ENCODE measurements at regions not wholly inside any gene's neighbourhood (a gene's known extent, or its start where the extent isn't known, plus 50 kb on each side); places are given as distances from the start of the nearest gene placed in this dataset.

DNA sequence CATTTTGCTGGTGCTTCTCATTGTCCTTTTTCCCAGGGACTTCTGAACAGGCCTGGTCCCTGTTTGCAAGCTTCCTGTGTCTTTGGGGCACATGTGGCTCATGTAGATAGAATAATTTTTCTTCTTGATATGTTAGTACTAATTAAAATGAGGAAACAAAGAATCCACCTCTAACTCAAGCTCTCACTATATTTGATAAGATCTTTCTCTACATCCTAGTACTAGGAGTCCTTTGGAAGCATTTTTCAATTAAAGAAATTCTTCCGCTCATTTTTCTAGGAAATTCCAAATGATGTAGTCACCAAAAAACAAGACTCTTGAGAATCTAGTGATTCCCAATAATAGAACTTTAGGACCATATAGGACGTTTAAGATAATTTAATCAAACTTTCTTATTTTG lies 165.3 kb downstream of the SEC61B start:
- ATAC-seq (no peak), DNase-seq (no peak)
- intact Hi-C loops (cut with DNase I), result no loop called here

DNA sequence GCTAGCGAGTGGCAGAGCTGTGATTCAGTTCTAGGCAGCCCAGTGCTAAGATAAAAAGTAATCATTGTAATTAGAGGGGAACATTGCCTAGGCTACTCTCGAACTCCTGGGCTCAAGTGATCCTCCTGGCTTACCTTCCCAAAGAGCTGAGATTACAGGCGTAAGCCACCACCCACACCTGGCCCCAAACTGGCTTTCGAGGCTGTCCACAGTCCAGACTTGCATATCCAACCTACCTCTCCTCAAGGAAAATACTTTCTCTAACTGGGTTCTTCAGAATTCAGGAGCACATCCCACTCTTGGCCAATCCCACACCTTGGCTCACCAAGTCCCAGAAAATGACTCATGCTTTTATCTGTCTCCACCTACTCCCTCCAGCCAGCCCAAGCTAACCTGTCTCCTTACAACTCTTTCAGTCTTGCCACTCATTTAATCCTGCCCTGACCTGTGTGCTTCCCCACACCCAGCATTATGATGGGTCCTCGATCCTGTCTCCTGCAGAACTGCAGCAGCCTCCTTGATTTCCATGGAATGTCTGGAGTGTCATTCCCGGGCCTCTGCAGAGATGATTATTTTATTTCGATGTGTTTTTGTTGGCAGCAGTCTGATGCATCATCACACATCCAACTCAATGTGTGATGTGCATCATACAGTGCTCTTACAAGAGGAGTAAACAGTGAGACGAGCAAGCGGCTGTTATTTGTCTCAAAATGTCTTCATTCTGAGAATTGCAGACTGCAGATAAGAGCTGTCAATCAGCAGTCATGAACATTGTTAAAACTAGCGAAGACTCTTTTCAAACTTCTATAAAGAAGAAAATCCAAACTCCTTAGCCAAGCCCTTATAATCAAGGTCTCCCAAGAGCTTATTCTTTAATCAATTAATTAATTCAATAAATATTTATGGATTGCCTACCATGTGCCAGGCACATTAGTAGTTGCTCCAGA lies 167.3 kb downstream of the SEC61B start:
- intact Hi-C loops (cut with DNase I), result loop anchor here in 1 of 2 donors (5.0 kb wide), 1 partner anchor 58 kb away; no protein-coding TSS in a partner anchor
- ATAC-seq (peak; percentile 48 to 91), DNase-seq (no peak)

DNA sequence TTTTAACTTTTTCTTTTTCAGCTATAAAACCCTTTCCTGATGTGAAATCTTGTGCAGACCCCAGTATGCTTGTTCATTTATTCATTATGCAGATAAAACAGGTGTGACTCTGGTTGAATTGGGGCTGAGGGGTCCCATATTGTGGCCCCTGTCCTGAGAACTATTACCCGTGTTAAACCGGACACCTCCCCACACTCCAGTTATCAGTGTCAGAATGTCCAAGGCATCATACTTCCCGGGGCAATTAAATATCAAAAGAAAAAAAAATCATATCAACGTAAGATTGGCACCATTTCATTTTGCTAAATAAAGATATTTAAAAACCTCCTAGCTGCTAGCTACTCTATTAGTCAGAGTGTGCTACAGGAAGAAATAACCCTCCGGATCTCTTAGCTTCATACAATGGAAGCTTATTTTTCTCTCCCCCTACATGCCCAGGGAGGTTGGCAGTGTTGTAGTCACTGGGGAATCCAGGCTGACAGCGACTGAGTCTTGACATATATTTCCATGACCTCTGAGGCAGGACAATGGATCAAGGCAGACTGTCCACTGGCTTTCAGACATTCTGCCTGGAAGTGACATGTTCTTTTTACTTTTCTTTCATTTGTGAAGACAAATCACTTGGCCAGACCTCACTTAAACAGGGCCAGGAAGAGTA lies 170.0 kb downstream of the SEC61B start:
- no peak for DNase-seq
- peak; percentile 53 to 65 for ATAC-seq
- intact Hi-C loops (cut with DNase I), result loop anchor here in 1 of 2 donors (5.0 kb wide), 1 partner anchor 55 kb away; no protein-coding TSS in a partner anchor

DNA sequence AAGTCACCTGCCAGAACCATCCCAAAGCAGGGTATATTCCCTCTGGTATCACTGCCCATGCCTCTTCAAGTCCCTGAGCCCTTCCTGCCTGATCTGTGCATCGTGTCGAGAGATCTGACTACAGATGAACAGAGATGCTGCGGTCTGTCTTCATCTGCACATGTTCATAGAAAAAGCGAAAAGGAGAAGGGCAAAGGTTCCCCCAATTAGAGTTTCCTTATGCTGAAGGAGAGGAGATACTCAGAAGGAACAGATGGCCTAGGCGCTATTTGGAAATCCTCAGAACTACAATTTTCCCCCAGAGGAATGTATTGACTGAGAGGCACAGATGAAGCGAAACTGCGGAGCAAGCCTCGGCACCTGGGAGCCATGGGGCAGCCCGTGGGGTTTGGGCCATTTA lies 170.9 kb downstream of the SEC61B start:
- intact Hi-C loops (cut with DNase I), result loop anchor here in 1 of 2 donors (5.0 kb wide), 1 partner anchor 54 kb away; no protein-coding TSS in a partner anchor
- no peak for ATAC-seq
- no peak for DNase-seq

DNA sequence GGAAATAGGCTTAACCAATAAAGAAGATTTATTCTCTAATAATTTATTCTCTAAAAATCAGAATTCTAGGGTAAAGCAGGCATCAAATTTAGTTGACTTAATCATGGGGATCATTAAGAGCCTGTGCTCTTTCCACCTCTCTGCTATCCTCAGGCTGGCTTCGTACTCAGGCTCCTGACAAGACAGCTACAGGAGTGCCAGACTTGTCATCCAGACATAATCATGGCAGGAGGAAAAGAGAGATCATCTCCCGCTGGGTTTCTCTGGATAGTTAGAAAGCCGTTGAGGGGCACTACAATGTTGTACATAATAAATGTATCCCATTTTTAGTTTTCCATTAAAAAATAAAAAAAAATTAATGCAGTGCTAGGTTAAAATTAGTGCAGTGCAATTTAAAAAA lies 171.9 kb downstream of the SEC61B start:
- intact Hi-C loops (cut with DNase I), result loop anchor here in 1 of 2 donors (5.0 kb wide), 1 partner anchor 53 kb away; no protein-coding TSS in a partner anchor
- ATAC-seq, result no peak
- no peak for DNase-seq

DNA sequence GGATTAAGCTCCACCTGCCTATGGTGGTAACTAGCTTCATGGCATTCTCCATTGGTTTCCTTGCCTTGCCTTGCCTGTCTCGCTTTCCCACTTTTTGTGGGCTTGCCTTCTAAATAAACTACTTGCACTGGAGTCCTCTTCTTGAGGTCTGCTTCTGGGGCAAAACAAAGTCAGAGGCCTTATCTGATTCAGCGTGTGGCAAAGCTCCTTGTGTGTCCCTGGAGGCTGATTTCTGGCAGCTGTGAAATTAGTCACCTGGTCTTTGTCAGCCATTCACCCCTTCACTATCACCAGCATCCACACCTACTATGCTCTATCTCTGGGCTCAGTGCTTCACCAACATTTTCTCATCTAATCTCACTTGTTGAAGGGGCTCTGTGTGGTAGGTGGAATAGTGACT lies 176.2 kb downstream of the SEC61B start:
- ATAC-seq, result no peak
- DNase-seq, result no peak
- intact Hi-C loops (cut with DNase I), result no loop called here

DNA sequence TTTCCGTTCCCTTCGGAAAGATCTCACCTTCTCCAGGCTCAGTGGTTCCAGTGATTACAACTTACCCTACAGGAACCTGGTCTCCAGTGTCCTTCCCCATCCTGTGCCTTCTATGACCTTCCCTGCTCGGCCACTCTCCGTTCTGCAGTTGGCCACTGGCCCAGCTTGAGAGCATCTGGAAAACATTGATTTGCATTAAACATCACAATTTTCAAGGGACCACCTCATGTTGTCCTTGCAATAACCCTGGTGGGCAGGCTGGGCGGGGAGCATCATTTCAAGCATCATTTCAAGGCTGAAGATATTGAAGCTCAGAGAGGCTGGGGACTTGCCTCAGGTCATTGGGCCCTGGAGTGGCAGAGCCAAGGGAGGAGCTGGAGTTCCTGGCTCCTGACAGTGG lies 177.4 kb downstream of the SEC61B start:
- ATAC-seq (no peak), DNase-seq (no peak)
- intact Hi-C loops (cut with DNase I), result no loop called here

DNA sequence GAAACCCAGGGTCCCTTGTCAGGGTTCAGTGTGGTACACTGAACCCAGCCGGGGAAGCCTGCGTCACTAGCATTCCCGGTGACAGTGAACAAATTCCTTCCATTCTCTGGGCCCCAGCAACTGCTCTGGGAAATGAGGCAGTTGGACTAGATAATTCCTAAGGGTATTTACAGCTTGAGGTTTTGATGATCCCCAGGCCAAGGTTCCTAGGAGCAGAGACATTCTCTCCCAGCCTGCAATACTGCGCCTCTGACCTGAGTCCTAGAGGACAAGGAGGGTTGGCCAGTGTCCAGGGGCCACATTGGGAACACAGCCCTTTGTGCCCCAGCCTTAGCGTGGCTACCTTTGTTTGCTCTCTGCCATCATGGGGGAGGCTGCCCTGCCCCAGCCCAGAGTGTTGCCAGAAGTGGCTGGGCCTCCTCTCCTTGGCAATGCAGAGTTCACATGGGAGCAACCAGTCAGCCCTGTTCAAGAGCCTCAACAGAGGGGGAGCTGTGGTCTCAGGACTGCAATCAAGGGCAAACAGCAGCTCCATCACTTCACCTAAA lies 178.2 kb downstream of the SEC61B start:
- intact Hi-C loops (cut with DNase I), result no loop called here
- ATAC-seq (peak; percentile 34 to 41), DNase-seq (peak; percentile 33)

DNA sequence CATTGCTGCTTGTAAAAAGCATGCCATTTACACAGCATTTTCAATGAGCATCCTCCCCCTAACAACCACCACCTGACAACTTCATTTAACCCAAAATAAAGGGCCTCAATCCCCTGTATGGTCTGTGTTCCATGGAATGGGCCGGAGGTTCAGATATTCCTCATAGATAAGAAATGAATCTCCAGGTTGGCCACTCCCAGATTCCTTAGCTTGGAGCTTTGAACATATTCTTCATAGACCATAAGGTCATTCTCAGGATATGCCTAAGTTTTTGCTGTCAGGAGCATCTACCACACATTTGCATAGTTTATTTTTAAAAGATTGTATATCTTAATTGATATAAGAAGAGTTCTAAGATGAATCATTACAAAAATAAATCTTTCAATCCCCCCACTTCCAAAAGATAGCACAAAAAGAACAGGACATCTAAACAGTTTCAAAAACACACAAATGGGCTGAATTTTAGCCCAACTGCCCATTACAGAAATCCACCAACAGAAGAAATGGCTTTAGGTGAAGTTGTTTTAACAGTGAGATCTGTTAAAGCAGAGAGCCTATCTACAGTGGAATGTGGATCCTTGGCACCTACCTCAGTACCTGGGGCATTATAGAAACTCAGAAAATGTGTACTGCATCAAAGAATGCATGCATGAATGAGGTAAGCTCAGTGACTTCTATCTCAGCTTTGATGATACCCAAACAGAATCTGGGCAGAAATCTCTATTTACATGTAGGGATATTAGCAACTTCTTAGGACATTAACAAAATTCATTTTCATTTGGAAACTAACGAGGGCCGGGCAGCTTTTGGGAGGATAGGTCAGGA lies 179.8 kb downstream of the SEC61B start:
- intact Hi-C loops (cut with DNase I), result no loop called here
- DNase-seq, result no peak

DNA sequence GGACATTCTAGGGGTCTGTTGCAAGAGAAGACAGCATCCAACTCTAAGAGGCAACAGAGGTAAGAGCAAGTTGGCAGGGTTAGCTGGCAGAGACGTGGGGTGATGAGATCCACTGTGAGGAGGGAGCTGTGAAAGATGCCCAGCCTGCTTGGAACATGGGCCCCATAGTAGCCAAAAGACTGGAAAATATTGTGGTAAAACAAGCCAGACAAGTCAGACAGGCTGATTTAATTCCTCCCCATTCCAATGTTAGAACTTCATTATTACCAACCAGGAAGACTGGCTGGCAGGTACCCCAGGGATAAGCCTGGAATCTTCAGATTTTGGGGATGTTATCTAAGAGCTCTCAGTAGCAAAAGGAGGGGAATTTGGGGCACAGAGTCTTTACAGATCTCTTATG lies 181.3 kb downstream of the SEC61B start:
- intact Hi-C loops (cut with DNase I), result no loop called here
- ATAC-seq (no peak), DNase-seq (no peak)

More for the DNA sequence above, 179.8 kb downstream of the SEC61B start:
- no peak for ATAC-seq

DNA sequence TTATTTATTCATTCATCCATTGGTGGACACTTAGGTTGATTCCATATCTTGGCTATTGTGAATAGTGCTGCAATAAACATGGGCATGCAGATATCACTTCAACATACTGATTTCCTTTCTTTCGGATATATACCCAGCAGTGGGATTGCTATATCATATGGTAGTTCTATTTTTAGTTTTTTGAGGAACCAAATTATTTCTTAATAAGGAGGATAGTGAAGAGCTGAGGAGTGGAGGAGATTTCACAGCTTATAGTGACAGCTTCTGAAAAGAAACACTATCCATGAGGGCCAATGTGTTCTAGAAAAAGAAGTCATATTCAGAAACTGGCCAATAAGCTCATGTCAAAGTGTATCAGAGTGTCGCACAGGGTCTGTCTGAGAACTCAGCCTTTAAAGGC lies 183.3 kb downstream of the SEC61B start:
- no peak for DNase-seq
- ATAC-seq, result no peak
- intact Hi-C loops (cut with DNase I), result no loop called here

DNA sequence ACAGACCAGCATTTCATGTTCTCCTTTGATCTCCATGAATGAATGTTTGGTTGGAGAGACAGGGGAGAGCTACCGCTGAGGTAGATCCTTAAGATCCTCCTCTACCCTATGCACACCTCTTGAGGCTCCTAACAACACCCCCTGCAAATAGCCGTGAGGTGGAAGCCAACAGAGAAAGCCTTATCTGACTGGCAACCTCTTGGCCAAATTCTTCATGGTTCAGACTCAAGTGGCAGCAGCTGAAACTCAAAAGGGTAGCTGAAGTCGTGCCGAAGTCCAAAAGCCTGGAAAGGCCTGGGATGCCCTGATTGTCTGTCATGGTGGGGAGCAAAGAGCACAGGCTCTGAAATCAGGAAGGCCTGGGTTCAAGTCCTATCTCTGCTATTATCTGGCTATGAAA lies 184.9 kb downstream of the SEC61B start:
- ATAC-seq (peak; percentile 57 to 76), DNase-seq (no peak)
- intact Hi-C loops (cut with DNase I), result no loop called here

DNA sequence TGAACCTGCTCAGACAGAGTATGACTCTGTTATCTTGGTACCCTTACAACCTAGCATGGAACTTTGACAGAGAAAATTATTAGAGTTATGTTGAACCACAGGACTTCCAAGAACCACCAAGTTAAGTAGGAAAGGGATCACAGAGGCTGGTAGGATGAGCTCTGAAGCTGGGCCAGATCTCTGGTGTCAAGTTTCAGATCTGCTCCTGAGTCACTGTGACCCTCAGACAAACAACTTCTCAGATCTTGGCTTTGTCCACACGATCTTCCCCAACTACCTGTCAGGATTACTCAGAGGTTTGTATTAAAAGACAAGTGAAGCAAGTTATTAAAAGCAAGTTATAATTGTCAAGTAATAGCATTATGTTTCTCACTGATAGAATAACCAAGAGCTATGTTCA lies 189.0 kb downstream of the SEC61B start:
- ATAC-seq (no peak), DNase-seq (no peak)
- intact Hi-C loops (cut with DNase I), result no loop called here

DNA sequence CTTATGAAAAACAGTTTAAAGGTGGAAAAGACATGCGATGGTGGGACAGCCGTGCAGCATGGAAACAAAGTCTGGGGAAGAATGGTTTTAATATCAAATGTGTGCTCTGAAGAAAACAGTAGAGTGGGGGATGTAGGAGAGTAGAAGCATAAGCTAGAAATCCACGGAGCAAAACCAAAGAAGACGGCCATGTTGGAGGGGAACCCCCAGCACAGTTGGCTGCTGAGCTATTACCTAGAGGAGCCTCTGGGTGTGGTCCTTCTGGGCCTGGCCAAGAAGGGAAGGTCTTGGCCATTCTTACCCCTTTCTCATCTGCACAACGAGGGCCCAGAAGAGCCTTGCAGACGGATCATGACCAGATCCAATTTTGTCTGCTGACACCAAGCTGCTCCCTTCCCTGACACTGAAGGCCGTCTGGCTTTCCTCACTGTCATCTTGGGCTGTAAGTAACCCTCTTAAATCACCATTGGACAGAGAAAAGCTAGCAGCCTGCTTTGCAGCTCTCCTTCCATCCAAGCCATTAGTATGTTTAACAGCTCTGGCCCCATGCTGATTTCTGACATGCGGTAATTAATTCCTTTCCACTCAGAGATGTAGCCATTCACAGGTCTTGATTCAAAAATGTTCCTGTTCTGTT lies 189.5 kb downstream of the SEC61B start:
- ATAC-seq, result peak; percentile 44 to 59
- DNase-seq, result no peak
- intact Hi-C loops (cut with DNase I), result no loop called here

DNA sequence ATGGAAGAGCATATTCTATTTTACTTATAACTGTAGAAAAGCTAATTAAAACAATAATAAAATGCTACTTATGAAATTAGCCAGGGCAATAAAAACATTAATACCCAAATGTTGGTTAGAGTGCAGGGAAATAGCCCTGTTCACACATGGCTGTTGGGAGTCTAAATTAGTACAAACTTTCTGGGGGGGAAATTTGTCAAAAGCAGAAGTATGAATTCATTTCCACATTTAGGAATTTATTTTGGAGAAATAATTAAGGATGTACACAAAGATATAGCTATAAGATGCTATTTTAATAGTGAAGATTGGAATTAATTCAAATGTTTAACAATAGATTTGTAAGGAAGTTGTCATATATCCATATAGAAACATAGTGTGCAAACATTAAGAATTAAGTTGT lies 190.5 kb downstream of the SEC61B start:
- ATAC-seq (no peak), DNase-seq (no peak)
- intact Hi-C loops (cut with DNase I), result no loop called here

DNA sequence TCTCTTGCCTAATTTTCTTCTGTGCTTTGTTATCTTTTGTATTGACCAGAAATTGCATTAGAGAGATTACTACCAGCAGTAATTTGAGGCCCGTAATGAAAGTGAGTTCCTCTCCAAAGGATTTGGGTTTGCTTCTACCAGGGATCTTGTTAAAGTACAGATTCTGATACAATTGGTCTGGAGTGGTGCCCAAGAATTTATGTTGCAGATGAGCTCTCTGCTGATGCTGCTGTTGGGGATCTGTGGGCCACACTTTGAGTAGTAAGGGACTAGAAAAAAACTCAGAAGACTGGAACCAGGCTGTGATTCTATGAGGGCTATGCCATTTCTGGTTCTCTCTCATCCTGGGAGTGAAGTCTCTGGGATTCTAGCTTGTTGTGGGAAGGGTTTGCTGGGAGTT lies 192.2 kb downstream of the SEC61B start:
- DNase-seq (no peak), ATAC-seq (no peak)
- intact Hi-C loops (cut with DNase I), result no loop called here

DNA sequence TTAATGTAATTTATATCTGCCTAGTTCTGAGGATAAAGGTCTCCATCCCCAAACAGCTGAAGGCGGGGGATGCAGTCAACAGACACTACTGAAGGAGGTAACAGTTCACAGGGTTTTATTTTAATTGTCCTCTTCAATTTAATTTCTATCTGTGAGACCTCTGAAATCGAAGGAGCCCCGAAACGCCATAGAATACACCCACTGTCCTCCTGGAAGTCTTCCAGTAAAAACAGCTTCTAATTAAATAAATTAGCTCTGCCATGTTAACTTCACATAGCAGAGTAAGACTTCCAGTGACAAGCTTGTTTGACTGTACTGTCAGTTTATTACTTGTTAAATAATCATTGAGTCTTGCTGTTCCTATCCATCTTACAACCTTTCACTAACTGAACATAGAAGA lies 193.5 kb downstream of the SEC61B start:
- DNase-seq (no peak), ATAC-seq (no peak)
- intact Hi-C loops (cut with DNase I), result no loop called here

DNA sequence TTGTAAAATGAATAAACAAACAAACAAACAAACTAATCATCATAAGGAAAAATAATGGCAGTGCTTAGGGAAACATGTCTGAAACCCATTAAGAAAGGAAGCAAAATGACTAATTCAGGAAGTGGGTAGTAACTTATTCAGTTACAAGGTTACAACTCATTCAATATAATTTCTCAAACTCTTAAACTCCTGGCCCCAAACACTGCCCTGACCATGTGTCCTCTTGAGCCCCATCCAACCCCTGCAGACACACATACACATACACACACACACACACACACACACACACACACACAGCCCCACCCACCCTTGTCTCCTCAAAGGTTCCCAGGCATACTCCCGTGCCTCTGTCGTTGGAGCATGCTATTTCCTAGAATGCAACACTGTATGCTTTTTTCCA lies 193.9 kb downstream of the SEC61B start:
- intact Hi-C loops (cut with DNase I), result no loop called here
- DNase-seq, result no peak
- ATAC-seq, result no peak

DNA sequence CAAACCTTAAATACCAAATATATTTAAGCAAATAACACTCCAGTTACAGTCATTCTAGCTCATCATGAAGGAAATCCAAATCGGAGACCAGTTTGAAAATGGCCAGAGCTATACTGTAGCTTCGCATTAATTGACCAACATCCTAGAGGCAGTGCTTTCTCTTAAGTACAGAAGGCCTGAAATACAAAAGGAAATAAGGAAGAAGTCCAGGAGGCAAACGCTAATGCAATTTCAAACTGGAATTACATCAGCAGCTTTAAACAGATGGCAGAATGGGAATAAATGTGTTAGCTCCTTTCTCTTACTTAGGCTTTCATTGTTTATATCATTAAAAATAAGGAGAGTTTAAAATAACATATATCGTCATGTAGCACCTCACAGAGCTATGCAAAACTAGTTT lies 197.0 kb downstream of the SEC61B start:
- no peak for DNase-seq
- intact Hi-C loops (cut with DNase I), result no loop called here
- no peak for ATAC-seq
